Gastrocnemius medialis (tissue), 4 donors: ENCODE measurements at regions not wholly inside any gene's neighbourhood (a gene's known extent, or its start where the extent isn't known, plus 50 kb on each side); places are given as distances from the start of the nearest gene placed in this dataset.

Source experiments
- ATAC-seq, 2 donors: fragments of 150-250 bp; one replicate each; pipeline ENCODE4 v1.9.1; 2016
- DNase-seq, 2 donors: peaks; one replicate each; pipeline ENCODE4 v3.0.0-alpha.2; 2019
- H3K27ac ChIP-seq, 4 donors: fragments of 200-600 bp; sonication (generic); 1 replicate in 1 of 4; 2 replicates in 3 of 4; pipeline ENCODE4 v1.5.1; 2016 to 2018; ENCODE audit warnings: mild to moderate bottlenecking in 2 of 4, moderate library complexity in 1 of 4
- H3K27me3 ChIP-seq, 3 donors: fragments of 200-600 bp; sonication (generic) in 2 of 3; 1 replicate in 1 of 3; 2 replicates in 2 of 3; pipeline versions ENCODE4 v1.5.1 to v1.6.0; 2016 to 2019; ENCODE audit warnings: mild to moderate bottlenecking in 1 of 3, moderate library complexity in 1 of 3
- H3K36me3 ChIP-seq, 2 donors: fragments of 200-600 bp; sonication (generic) in 1 of 2; one replicate each; pipeline ENCODE4 v1.5.1; 2017 to 2018
- H3K4me1 ChIP-seq, 2 donors: fragments of 200-600 bp; sonication (generic) in 1 of 2; one replicate each; pipeline ENCODE4 v1.5.1; 2016 to 2017; ENCODE audit warnings: mild to moderate bottlenecking in 2 of 2
- H3K4me3 ChIP-seq, 4 donors: fragments of 200-600 bp; sonication (generic) in 3 of 4; 1 replicate in 1 of 4; 2 replicates in 3 of 4; pipeline ENCODE4 v1.5.1; 2016 to 2019; ENCODE audit warnings: mild to moderate bottlenecking in 2 of 4
- H3K9me3 ChIP-seq, 3 donors: fragments of 200-600 bp; sonication (generic) in 2 of 3; 1 replicate in 1 of 3; 2 replicates in 2 of 3; pipeline ENCODE4 v1.5.1; 2016 to 2019
- CTCF ChIP-seq, 5 experiments: fragments of 450-650 bp in 3 of 5; fragments of 200-600 bp in 2 of 5; sonication (generic) in 2 of 5; IDR thresholded peaks in 4 of 5; conservative IDR thresholded peaks in 1 of 5; 1 replicate in 4 of 5; 2 replicates in 1 of 5; pipeline ENCODE4 v1.5.1; 2016 to 2019; ENCODE audit warnings: antibody characterized with exemption in 5 of 5, mild to moderate bottlenecking in 3 of 5, moderate library complexity in 3 of 5
- POLR2A ChIP-seq, 2 donors: fragments of 450-650 bp; IDR thresholded peaks; one replicate each; pipeline ENCODE4 v1.6.1; 2017; ENCODE audit warnings: antibody characterized with exemption in 2 of 2, mild to moderate bottlenecking in 2 of 2, moderate library complexity in 2 of 2
- in situ Hi-C, 4 donors: fragments of 200-750 bp; cut with MboI; loops; one replicate each; pipeline versions ENCODE4 v1.15.0 to v1.8.0; 2017; ENCODE audit warnings: low sequenced_read_pairs in 4 of 4
- intact Hi-C: fragments of 100-400 bp; cut with DNase I; formaldehyde crosslinking; loops from one replicate; pipeline ENCODE4 v1.15.1; 2023; ENCODE audit warnings: low total_unique reads

- Histone ChIP-seq H3K4me3 (no peak overlapping the region), H3K9me3 (no peaks in the 10 kb centered on the region), H3K36me3 (no peaks in the 10 kb centered on the region), H3K27ac (no peak overlapping the region), H3K4me1 (peaks cover 0 to 8% of the 10 kb centered on the region in 2 donors), H3K27me3 (peaks cover 16 to 41% (median 28%) of the 10 kb centered on the region in 3 donors)
- in situ Hi-C loops, result no loop called here
- DNase-seq (no peak), ATAC-seq (no peak)
- intact Hi-C loops, result no loop called here
- no peak for TF ChIP-seq POLR2A (IDR thresholded peaks at IDR 0.05)
- TF ChIP-seq CTCF (IDR thresholded peaks at IDR 0.05 in 4 of 5, conservative IDR thresholded peaks at IDR 0.05 in 1 of 5), result no peak
Observed at GRCh38 chr12:65739606-65740005, 84.7 kb upstream of the HMGA2 start.

- no peaks in the 10 kb centered on the region for H3K9me3 ChIP-seq
- peaks cover 24 to 50% (median 32%) of the 10 kb centered on the region in 3 donors for H3K27me3 ChIP-seq
- no peak overlapping the region for H3K27ac ChIP-seq
- H3K36me3 ChIP-seq, result no peaks in the 10 kb centered on the region
- DNase-seq (no peak), ATAC-seq (no peak)
- peaks cover 0 to 8% of the 10 kb centered on the region in 2 donors for H3K4me1 ChIP-seq
- intact Hi-C loops (no loop called here), in situ Hi-C loops (no loop called here)
- no peak for TF ChIP-seq POLR2A (IDR thresholded peaks at IDR 0.05)
- no peak for TF ChIP-seq CTCF (IDR thresholded peaks at IDR 0.05 in 4 of 5, conservative IDR thresholded peaks at IDR 0.05 in 1 of 5)
- no peak overlapping the region for H3K4me3 ChIP-seq
Observed at GRCh38 chr12:65740506-65740872, 83.8 kb upstream of the HMGA2 start.

- no peaks in the 10 kb centered on the region for H3K9me3 ChIP-seq
- peaks cover 26 to 54% (median 38%) of the 10 kb centered on the region in 3 donors for H3K27me3 ChIP-seq
- peak in 1 of 2 donors; percentile 54 for ATAC-seq
- DNase-seq, result peak in 1 of 2 donors; percentile 5
- H3K4me3 ChIP-seq, result peak overlapping the region; percentile 51 to 58 (median 56)
- TF ChIP-seq CTCF (IDR thresholded peaks at IDR 0.05 in 4 of 5, conservative IDR thresholded peaks at IDR 0.05 in 1 of 5) (no peak), POLR2A (IDR thresholded peaks at IDR 0.05) (no peak)
- in situ Hi-C loops, result no loop called here
- H3K27ac ChIP-seq, result no peak overlapping the region
- H3K36me3 ChIP-seq, result no peaks in the 10 kb centered on the region
- peaks cover 0 to 8% of the 10 kb centered on the region in 2 donors for H3K4me1 ChIP-seq
- intact Hi-C loops, result no loop called here
Observed at GRCh38 chr12:65740873-65741600, 83.2 kb upstream of the HMGA2 start.

- H3K27me3 ChIP-seq, result peaks cover 27 to 55% (median 38%) of the 10 kb centered on the region in 3 donors
- H3K9me3 ChIP-seq, result no peaks in the 10 kb centered on the region
- no peaks in the 10 kb centered on the region for H3K36me3 ChIP-seq
- no peak overlapping the region for H3K27ac ChIP-seq
- peaks cover 0 to 8% of the 10 kb centered on the region in 2 donors for H3K4me1 ChIP-seq
- H3K4me3 ChIP-seq, result peak overlapping the region; percentile 51 to 58 (median 56)
- in situ Hi-C loops, result no loop called here
- intact Hi-C loops, result no loop called here
- ATAC-seq, result no peak
- TF ChIP-seq POLR2A (IDR thresholded peaks at IDR 0.05) (no peak), CTCF (IDR thresholded peaks at IDR 0.05 in 4 of 5, conservative IDR thresholded peaks at IDR 0.05 in 1 of 5) (no peak)
- DNase-seq, result no peak
Observed at GRCh38 chr12:65741656-65742017, 82.6 kb upstream of the HMGA2 start.
